ENCODE measurements at regions not wholly inside any gene's neighbourhood (a gene's known extent, or its start where the extent isn't known, plus 50 kb on each side); places are given as distances from the start of the nearest gene placed in this dataset.
"Not testable (repeated sequence)": the region's sequence is repeated elsewhere in the genome, so short reads cannot be mapped to it uniquely, and the experiment has no call there.

DNA sequence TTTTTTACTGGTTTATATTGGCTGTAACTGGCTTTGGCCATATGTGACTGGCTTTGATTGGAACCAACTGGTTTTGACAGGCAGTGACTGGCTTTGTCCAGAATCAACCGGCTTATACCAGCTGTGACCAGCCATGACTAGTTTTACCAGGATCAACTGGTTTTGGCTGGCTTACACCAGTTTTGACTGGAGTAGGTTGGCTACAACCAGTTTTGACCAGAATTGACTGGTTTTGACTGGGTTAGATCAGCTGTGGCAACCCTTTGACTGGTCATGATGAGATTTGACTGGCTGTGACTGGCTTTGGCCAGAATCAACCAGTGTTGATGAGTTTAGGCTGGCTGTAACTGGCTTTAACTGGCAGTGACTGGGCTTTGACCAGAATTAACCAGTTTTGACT, 169.2 kb upstream of the AMOT start:
- no peak for DNase-seq

DNA sequence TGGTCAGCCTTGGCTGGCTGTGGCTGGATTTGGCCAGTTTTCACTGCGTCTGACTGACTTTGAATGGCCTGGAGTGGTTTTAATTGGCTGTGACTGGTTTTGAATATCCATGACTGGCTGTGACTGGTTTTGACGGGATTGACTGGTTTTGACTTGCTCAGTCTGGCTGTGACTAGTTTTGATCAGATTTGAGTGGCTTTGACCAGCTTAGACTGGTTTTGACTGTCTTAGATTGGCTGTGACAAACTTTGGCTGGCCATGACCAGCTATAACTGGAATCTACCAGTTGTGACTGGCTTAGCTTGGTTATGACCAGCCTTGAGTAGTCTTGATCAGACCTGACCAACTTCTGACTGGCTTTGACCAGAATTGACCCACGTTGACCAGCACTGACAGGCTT, 168.4 kb upstream of the AMOT start:
- DNase-seq: no peak

DNA sequence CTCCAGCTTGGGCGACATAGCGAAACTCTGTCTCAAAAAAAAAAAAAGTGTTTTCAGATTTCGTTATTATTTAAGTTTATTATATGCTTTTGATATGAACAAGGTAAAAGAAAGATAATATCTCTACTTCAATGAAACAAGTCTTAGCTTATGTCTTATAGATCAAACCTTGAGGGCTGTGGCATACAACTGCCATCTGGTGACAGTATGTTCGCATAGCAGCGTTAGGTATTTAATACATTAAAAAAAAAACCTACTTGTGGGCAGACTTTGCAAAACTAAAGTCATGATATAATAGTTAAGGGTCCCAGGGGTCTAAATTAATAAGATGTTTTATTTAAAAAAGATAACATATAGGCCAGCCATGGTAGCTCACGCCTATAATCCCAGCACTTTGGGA, 161.2 kb upstream of the AMOT start:
- no peak for DNase-seq

DNA sequence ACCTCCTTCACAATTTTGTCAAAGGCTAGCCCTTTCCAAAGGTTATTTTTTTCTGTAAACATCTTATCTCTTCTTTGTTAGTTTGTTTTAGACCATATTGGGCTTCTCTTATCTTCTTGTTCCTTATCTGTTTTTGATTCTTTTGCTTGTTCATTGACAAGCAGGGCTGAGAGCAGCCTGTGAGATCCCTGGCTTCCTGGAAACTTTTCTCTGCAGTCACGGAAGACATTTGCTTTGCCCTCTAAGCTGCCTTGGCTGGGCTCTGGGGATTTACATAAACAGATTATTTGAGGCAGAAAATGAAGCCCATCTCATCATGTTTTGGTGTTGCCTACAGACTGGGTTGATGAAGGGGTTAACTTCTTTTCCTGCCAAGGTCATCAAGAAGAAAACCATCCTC, 157.4 kb upstream of the AMOT start:
- DNase-seq: no peak

DNA sequence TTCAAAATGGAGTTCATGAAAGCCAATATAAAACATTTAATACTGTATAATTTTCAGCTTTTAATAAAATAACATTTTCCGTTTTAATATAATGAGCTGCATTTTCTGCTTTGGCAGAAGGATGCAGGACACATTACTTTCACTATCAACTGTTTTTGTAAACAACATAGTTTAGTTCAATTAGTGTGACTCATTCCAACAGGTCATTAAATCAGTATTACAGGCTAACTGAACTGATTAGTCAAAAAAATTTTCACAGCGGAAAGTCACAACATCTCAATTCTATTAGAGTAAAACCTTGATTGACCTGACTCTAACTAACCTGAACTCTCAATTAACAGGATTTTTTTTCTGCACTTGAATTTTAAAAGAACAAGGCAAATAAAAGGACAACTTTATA, 151.2 kb upstream of the AMOT start:
- DNase-seq: no peak

DNA sequence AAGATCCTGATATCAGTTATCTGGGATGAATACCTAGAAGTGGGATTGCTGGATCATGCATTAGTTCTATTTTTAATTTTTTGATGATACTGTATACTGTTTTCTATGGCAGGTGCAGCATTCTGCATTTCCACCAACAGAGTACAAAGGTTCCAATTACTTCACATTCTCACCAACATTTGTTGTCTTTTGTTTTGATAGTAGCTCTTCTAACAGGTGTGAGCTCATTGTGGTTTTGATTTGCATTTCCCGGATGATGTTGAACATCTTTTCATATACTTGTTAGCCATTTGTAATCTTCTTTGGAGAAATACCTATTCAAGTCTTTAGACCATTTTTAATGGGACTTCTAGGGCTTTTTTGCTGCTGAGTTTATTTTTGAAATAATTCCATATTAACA, 139.2 kb upstream of the AMOT start:
- DNase-seq: no peak

DNA sequence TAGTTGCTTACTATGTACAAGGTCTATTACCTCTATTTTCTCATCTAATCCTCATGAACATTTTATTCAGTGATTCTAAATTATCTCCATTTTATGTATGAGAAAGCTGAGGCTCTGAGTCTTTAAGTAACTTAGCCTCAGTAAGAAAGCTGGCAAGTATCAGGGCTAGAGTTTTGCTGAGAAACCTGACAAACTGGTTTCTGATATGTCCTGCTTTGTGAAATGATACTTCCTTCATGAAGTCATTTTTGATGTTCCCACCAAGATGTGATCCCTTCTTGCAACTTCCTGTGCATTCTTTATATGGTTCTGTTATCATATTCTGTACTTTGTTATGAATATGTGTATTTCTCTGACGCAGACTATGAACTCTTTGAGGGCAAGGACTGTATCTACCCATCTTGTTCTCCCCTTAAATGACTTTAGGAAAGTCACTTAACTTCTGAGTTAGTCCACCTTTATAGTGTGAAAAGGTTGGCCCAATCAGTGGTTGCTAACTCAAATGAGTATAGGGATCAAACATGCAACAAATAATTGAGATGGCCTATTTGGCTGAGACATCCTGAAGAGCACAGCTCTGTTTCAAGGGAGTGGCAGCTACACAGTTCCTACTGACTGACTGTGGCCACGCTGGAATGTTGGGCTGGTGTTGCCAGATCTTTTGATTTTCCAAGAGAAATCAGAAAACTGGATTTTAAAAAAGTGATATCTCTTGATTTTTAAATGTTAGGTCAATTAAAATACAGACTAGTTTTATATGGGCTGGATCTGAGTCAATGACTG, 127.9 kb upstream of the AMOT start:
- no peak for DNase-seq

DNA sequence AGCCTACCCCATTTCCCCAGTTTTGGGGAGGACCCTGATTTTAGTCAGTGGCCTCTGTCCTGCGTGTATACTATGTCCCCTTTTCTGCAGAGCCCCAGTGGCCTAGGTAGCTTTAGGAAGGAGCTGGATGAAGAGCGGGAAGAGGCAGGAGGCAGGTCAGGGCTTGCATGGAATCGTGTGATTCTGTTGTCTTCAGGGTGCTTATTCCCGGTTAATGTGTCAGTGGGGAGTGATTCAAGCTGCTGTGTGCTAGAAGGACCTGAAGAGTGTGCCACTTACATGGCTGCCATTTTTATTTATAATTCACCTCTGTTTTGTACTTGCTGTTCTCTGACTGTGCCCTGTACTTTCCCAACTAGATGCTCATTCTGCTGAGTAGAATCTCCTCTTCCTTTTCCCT, 127.3 kb upstream of the AMOT start:
- no peak for DNase-seq

DNA sequence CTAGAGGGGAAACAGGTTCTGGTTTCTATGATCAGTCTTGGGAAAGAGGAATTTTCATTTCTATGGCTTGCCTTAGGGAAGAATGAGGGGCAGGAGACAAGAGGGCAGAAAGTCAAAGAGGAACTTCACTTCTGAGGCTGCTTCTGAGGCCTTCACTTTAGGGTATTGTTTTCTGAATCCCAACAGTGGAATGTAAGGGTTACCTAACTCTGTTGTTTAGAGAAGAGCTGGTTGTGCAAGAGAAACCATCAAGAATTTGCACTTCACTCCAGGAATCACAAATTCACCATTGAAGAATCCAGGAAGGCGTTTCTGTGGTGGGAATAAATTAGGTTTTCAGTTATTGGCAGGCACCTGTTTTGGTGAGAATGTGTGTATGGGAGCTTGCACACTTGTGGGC, 126.7 kb upstream of the AMOT start:
- no peak for DNase-seq

DNA sequence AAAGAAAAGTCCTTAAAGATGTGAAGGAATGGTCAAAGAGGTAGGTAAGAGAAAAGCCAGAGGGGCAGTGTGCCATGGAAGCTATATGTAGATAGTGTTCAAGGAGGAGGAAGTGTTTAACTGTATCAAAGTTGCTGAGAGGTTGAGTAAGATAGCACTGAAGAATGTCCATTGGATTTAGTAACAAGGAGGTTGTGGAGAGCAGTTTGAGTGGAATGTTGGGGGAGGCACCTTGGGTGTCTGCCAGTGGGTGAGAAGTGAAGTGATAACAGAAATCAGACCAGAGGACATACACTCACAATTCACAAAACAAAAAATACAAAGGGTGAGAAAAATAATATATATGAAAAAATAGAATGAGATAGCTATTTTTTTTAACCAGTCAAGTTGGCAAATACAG, 121.3 kb upstream of the AMOT start:
- DNase-seq: no peak

DNA sequence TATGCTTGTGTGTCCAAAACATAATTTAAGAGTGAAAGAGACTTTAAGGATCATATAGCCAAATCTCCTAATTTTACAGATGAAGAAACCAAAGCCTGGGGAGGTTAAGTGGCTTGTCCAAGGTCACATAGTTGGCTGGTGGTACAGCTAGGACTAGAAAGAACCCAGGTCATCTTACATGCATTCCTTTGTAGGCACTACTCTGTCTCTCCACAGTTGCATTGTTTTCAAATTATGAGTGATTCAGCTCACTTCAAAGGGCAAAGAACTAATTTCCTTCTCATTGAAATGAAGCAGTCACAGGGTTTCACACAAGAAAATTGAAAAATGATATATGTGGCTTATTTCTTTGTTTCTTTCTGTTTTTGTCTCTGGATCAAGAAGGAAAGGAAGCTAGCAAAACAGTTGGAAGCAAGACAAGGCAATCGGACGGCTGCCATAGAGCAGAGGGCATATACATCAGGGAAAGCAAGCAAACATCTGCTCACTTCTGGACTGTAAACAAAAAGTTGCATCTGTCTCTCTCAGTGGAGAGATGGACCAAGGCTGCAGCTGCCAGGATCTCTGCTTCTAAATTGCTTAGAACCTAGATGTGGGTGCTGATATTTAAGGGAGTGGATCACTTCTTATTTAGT, 107.5 kb upstream of the AMOT start:
- no peak for DNase-seq

DNA sequence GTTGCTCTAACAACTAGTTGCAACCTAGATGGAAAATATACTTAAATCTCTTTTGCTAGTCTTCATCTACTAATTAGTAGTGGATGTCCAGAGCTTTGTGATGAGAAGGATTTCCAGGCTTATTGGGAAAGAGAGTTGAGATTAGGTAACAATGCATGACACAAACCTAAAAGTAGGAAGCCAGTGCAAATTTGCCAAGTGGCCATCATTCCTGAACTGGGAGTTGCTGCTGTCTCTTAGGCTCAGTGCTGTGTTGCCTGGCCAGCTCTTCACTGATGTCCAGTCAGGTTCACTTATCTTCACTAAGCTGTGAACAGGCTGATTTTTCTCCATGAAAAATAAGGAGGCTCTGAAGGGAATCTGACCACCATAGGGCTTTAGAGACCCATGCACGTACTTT, 105.6 kb upstream of the AMOT start:
- DNase-seq: no peak

DNA sequence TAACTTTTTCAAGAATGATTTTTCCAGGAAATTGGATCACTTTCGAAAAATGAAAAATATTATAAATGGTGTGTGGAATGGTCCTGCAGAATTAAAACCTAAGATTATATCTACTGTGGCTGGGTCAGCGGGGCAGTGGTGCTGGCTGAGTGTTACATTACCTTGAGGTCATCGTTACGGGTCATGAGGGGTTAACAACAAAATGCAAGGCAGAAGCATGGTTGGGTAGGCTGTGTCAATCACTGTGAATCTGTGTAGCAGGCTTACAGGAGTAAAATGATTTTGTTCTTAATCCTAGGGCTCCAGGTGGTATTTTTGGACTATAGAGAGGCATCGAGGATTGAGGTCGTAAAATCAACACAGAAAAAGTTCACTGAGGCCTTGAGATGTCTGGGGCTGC, 105.2 kb upstream of the AMOT start:
- no peak for DNase-seq

DNA sequence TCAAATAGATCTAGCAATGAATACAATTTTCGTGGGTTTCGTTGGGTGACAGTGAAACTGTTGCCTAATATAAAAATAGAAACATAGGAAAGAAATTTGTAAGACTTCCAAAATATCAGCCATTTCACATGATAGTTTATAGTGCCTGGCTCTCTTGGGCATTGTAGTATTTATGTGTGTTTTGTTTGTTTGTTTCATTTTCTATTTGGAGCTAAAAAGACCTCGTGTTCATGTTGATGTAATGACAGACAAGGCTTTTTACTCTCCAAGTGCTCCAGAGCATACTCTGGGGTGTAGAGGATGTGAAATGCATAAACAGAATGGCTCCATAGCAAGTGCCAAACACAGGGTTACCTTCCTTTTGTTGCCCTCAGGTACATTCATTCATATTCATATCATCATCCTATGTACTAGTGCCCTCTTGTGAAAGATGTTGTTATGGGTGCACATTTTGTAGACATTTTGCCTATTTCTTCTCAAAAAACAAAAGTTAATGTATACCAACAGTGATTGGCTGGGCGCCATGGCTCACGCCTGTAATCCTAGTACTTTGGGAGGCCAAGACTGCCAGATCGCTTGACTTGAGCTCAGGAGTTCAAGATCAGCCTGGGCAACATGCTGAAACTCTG, 100.7 kb upstream of the AMOT start:
- DNase-seq: no peak

DNA sequence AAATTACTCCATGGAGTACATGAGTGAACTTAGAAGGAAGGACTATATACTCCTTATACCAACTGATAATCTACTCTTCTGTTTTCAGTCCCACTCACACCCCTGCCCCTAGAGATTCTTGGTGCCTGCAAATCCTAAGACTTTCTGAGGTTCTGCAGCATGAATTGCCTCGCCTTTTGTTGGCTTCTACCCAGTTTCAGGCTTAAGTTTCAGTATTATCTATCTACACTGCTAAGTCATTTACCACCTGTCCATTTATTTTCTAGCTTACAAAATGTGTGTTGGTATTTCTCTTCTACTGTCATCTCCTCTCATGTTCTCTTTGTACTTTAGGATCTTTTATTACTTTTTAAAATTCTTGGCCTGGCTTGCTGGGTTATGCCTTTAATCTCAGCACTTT, 94.4 kb upstream of the AMOT start:
- DNase-seq: no peak

DNA sequence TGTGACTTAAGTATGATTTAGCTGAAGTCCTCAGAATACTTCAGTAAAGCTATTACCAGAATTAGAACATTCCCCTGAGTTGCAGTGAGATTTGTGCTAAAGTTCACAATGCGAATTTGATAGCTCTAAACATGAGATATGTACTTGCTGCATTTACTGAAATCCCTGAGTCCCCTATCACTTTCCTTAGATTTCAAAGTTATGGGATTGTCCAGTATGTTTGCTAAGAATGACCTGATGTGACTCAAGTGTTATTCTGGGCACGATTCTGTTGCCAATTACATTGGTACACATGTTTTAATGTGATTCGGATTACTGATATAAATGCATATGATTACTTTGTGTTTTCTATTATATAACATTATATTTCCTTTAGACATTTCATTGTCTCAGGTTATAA, 91.3 kb upstream of the AMOT start:
- no peak for DNase-seq

DNA sequence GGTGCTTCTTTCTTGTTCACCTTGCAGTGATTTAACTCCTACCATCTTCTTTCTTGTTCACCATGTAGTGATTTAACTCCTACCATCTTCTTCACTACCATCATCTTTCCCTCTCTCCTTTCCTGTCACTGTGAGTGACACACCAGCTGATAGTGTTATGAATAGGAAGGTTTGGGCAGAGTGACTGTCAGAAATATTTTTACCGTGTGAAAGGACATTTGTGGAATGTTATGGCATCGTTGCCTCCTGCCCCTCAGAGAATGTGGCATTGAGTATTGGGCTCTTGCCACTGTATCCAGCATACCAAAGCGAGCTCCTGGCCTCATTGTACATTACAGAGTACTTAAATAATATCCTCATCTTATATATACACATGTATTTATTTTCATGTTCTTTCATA, 90.8 kb upstream of the AMOT start:
- no peak for DNase-seq

DNA sequence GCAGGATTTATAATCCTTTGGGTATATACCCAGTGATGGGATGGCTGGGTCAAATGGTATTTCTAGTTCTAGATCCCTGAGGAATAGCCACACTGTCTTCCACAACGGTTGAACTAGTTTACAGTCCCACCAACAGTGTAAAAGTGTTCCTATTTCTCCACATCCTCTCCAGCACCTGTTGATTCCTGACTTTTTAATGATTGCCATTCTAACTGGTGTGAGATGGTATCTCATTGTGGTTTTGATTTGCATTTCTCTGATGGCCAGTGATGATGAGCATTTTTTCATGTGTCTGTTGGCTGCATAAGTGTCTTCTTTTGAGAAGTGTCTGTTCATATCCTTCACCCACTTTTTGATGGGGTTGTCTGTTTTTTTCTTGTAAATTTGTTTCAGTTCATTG, 82.8 kb upstream of the AMOT start:
- DNase-seq: not testable (repeated sequence)

DNA sequence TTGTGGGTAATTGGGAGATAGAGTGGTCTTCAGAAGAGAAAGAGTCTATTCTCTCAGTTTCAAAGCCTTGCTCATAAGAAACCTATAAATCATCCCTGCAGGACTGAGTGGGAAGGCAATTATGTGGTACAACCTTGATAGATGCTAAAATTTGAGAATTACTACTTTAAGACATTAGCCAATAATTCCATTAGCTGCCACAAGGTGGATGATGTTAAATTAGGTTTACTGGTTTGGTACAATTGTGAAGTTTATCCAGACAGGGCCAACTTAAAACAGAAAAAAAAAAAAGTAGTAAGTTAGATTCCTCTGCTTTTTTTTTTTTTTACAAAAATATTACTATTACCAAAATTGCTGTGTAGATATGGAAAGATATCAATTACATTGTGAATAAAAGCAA, 73.2 kb upstream of the AMOT start:
- no peak for DNase-seq

DNA sequence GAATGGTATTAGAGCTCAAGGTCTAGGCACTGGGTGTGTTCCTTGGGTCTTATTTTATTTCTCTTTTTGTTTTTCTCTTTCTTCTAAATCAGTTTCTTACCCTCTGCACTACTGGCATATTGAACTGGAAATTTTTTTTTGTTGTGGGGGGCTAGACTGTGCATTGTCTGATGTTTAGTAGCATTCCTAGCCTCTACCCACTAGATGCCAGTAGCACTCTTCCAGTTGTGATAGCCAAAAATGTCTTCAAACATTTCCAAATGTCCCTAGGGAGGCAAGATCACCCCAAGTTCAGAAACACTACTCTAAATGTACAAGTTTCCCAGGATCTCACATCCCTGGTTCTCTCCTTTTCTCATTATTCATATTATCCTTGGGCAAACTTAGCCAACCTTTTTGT, 69.8 kb upstream of the AMOT start:
- no peak for DNase-seq

DNA sequence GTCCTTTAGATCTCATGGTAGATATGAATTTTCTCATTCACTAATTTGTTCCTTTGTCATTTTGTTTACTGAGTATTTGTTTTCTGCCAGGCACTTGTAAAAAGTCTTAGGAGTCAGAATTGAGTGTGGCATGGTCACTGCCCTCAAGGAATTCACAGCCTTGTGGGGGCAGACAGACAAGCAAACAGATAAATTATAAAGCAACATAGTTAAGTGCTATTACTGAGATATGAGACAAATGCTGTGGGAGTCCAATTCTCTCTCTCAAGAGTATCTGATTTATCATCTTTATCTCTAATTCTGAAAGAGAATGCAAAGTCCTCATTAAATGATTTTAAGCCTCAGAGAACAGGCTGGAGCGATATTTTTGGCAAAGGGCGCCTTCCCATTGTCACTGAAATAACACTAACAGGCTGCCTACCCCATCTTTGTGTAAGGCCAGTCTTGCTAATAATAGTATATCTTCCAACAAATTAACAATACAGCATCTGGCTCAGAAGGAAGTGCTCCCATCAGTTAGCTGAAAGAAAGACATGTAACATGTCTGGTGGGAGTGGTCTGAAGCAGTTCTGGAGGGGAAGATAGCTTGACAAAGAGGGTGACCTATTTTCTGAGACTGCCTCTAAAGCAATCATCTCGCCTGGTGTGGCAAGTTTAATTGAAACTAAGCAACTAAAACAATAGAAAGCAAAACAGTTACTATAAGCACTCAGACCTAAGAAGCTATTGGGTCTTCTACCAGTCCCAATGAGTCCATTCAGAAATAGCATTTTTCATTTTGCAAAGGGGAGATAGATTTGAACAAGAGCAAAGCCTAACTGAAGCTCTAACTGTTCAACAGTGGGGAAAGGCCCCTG, 61.5 kb upstream of the AMOT start:
- DNase-seq: no peak

DNA sequence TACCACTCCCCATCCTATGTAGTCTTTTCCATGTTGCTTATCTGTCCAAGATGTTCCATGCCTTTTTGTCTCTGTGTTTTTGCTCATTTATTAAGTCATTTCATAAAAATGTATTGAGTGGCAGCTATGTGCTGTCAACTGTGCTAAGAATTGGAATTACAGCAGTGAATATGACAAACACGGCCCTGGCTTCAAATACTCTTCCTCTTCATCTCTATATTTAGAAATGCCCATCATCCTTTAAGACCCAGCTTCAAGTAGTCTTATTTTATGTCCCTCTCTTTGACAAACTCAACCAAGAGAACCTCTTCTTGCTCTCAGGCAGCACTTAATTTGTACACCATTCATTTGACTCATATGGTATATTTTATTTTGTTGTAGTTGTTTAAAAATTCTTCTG, 55.4 kb upstream of the AMOT start:
- DNase-seq: no peak
